ENCODE measurements at regions not wholly inside any gene's neighbourhood (a gene's known extent, or its start where the extent isn't known, plus 50 kb on each side); places are given as distances from the start of the nearest gene placed in this dataset.

DNA sequence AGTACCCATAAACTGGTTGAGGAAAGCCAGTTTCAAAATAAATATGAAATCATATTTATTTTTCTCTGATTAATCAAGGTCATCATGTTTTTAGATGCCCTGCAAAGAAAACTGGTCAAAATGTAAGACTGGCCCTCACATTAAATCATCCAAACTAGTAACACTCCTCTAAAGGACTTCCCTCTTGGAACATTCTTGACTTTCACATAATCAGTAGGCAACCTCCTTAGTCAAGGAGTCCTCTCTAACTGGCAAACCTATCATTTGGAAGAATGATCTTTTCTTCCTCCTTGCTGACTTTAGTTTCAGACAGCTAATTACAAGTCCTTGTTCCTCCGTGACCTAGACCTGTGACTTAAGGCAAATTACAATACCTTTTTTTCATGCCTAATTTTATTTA lies 82.5 kb upstream of the DCBLD2 start:
- no peak overlapping the region for H3K4me2 ChIP-seq (ENCODE audit: low read length)
- intact Hi-C loops (cut with micrococcal nuclease; ENCODE audit: unreplicated experiment): no loop called here
- H3K79me2 ChIP-seq (ENCODE audit: insufficient read depth, low read depth, low read length): no peaks in the 10 kb centered on the region
- no TSS peak for BruUV-seq (replicated peaks)
- H3K9me2 ChIP-seq (ENCODE audit: insufficient read depth, low read length): no peaks in the 10 kb centered on the region
- POLR2A ChIA-PET: no interaction called here
- peaks cover 10% of the 10 kb centered on the region for H3K4me1 ChIP-seq (ENCODE audit: insufficient read depth, low read length, poor library complexity, severe bottlenecking)
- H4K20me1 ChIP-seq (ENCODE audit: insufficient read depth, low read length): no peaks in the 10 kb centered on the region
- CTCF ChIA-PET (ENCODE audit: unreplicated experiment): no interaction called here
- no peak for DNase-seq (ENCODE audit: low spot score)
- no peaks in the 10 kb centered on the region for H3K36me3 ChIP-seq (ENCODE audit: insufficient read depth, low read length)
- no peak overlapping the region for H3K27ac ChIP-seq (ENCODE audit: low read depth, low read length, poor library complexity, severe bottlenecking)
- H3K9me3 ChIP-seq (ENCODE audit: low read length): no peaks in the 10 kb centered on the region
- TF ChIP-seq, protein P1, sequence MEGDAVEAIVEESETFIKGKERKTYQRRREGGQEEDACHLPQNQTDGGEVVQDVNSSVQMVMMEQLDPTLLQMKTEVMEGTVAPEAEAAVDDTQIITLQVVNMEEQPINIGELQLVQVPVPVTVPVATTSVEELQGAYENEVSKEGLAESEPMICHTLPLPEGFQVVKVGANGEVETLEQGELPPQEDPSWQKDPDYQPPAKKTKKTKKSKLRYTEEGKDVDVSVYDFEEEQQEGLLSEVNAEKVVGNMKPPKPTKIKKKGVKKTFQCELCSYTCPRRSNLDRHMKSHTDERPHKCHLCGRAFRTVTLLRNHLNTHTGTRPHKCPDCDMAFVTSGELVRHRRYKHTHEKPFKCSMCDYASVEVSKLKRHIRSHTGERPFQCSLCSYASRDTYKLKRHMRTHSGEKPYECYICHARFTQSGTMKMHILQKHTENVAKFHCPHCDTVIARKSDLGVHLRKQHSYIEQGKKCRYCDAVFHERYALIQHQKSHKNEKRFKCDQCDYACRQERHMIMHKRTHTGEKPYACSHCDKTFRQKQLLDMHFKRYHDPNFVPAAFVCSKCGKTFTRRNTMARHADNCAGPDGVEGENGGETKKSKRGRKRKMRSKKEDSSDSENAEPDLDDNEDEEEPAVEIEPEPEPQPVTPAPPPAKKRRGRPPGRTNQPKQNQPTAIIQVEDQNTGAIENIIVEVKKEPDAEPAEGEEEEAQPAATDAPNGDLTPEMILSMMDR (conservative IDR thresholded peaks at IDR 0.05; ENCODE audit: low read length): no peak
- TF ChIP-seq EZH2phosphoT487 (IDR thresholded peaks at IDR 0.05; ENCODE audit: borderline replicate concordance, low read depth, low read length): no peak
- H2AFZ ChIP-seq (ENCODE audit: low read length): no peak overlapping the region
- H3K4me3 ChIP-seq (ENCODE audit: low read depth, low read length, poor library complexity, severe bottlenecking): no peak overlapping the region

DNA sequence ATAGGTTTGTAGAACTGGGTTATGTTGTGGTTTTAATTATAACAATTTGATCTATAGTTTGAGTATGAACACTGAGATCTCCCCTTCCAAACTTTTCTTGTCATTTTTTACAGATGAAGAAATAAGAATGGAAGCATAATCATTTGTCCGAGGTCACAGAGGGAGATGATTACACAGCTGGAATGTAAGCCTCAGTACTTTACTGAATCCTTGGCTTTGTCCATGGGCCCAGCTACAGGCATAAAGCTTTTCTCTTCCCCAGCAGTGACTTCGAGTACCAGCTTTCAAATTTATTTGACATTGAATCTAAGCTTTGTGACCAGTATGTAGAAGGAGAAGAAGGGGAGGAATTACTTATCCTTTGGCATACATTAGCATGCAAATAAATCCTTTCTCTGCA lies 80.9 kb upstream of the DCBLD2 start:
- no peak overlapping the region for H2AFZ ChIP-seq (ENCODE audit: low read length)
- no peak overlapping the region for H3K27ac ChIP-seq (ENCODE audit: low read depth, low read length, poor library complexity, severe bottlenecking)
- no peaks in the 10 kb centered on the region for H3K79me2 ChIP-seq (ENCODE audit: insufficient read depth, low read depth, low read length)
- no peaks in the 10 kb centered on the region for H3K9me3 ChIP-seq (ENCODE audit: low read length)
- DNase-seq (ENCODE audit: low spot score): no peak
- H3K36me3 ChIP-seq (ENCODE audit: insufficient read depth, low read length): no peaks in the 10 kb centered on the region
- no peaks in the 10 kb centered on the region for H4K20me1 ChIP-seq (ENCODE audit: insufficient read depth, low read length)
- no peaks in the 10 kb centered on the region for H3K9me2 ChIP-seq (ENCODE audit: insufficient read depth, low read length)
- H3K4me1 ChIP-seq (ENCODE audit: insufficient read depth, low read length, poor library complexity, severe bottlenecking): peaks cover 10% of the 10 kb centered on the region
- TF ChIP-seq EZH2phosphoT487 (IDR thresholded peaks at IDR 0.05; ENCODE audit: borderline replicate concordance, low read depth, low read length): no peak
- TF ChIP-seq, protein P1 (conservative IDR thresholded peaks at IDR 0.05; ENCODE audit: low read length): no peak
- H3K4me3 ChIP-seq (ENCODE audit: low read depth, low read length, poor library complexity, severe bottlenecking): no peak overlapping the region
- CTCF ChIA-PET (ENCODE audit: unreplicated experiment): no interaction called here
- BruUV-seq (replicated peaks): no TSS peak
- H3K4me2 ChIP-seq (ENCODE audit: low read length): no peak overlapping the region
- POLR2A ChIA-PET: interaction anchor here (1.1 to 1.3 kb wide), 2 partner anchors 15 to 30 kb away, joined by 3 to 4 read pairs; no protein-coding TSS in a partner anchor
- intact Hi-C loops (cut with micrococcal nuclease; ENCODE audit: unreplicated experiment): no loop called here

DNA sequence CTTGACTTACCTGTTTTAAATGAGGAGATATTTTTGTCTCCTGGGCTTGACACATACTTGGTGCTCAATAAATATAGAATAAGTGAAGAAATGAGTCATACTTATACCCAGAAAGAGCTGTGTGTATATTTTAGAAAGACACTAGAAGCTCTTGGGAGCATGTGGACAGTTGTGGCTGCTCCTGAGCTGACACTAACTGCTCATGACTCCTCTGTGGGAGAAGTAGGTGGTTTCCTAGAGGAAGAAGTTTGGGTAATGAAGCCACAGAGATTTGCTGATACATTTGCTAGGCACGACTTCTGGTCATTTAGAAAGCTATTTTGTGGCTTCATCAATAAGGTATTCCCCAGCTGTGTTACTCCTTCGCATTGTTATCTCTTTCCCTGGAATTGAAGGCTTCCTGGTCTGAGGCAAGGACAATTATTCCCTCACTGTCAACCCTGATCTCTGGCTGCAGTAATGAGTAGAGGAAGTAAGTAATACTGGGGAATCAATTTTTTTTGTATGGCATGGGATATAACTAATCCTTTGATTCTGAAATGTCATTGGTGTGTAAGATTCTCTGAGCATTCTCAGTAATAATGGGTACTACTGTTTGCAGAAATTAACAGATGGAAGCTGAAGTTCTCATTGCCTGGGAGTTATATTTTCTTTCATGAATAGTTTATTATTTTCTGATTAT lies 79.6 kb upstream of the DCBLD2 start:
- Histone ChIP-seq H3K4me1 (ENCODE audit: insufficient read depth, low read length, poor library complexity, severe bottlenecking) (peaks cover 5% of the 10 kb centered on the region), H3K4me3 (ENCODE audit: low read depth, low read length, poor library complexity, severe bottlenecking) (no peak overlapping the region), H4K20me1 (ENCODE audit: insufficient read depth, low read length) (no peaks in the 10 kb centered on the region), H3K36me3 (ENCODE audit: insufficient read depth, low read length) (no peaks in the 10 kb centered on the region), H3K9me2 (ENCODE audit: insufficient read depth, low read length) (no peaks in the 10 kb centered on the region), H2AFZ (ENCODE audit: low read length) (no peak overlapping the region), H3K79me2 (ENCODE audit: insufficient read depth, low read depth, low read length) (no peaks in the 10 kb centered on the region), H3K27ac (ENCODE audit: low read depth, low read length, poor library complexity, severe bottlenecking) (no peak overlapping the region), H3K4me2 (ENCODE audit: low read length) (no peak overlapping the region), H3K9me3 (ENCODE audit: low read length) (no peaks in the 10 kb centered on the region)
- CTCF ChIA-PET (ENCODE audit: unreplicated experiment): no interaction called here
- no peak for TF ChIP-seq EZH2phosphoT487 (IDR thresholded peaks at IDR 0.05; ENCODE audit: borderline replicate concordance, low read depth, low read length)
- TF ChIP-seq, protein P1 (conservative IDR thresholded peaks at IDR 0.05; ENCODE audit: low read length): no peak
- intact Hi-C loops (cut with micrococcal nuclease; ENCODE audit: unreplicated experiment): no loop called here
- POLR2A ChIA-PET: interaction anchor here (0.6 kb wide), 1 partner anchor 607 kb away, joined by 3 read pairs; no protein-coding TSS in a partner anchor
- no TSS peak for BruUV-seq (replicated peaks)
- DNase-seq (ENCODE audit: low spot score): no peak
